Gastroesophageal sphincter (tissue), 4 donors: ENCODE measurements at regions not wholly inside any gene's neighbourhood (a gene's known extent, or its start where the extent isn't known, plus 50 kb on each side); places are given as distances from the start of the nearest gene placed in this dataset.
A peak's percentile ranks its signal among the peaks of the same experiment; 100 is the strongest.

ENCODE experiments used
- ATAC-seq: fragments of 150-250 bp; one replicate; pipeline ENCODE4 v1.9.1; 2016; ENCODE audit warnings: mild to moderate bottlenecking, moderate library complexity
- H3K27ac ChIP-seq, 4 donors: fragments of 200-600 bp; sonication (generic) in 3 of 4; 1 replicate in 3 of 4; 2 replicates in 1 of 4; pipeline ENCODE4 v1.5.1; 2016 to 2019
- H3K27me3 ChIP-seq: fragments of 200-600 bp; sonication (generic); one replicate; pipeline ENCODE4 v1.5.1; 2019
- H3K36me3 ChIP-seq, 2 donors: fragments of 200-600 bp; sonication (generic); one replicate each; pipeline ENCODE4 v1.5.1; 2019; ENCODE audit warnings: control low read depth in 1 of 2
- H3K4me1 ChIP-seq, 3 donors: fragments of 200-600 bp; sonication (generic); 1 replicate in 2 of 3; 2 replicates in 1 of 3; pipeline ENCODE4 v1.5.1; 2016 to 2019; ENCODE audit warnings: control low read depth in 2 of 3
- H3K4me3 ChIP-seq, 2 donors: fragments of 200-600 bp; sonication (generic); one replicate each; pipeline ENCODE4 v1.5.1; 2019; ENCODE audit warnings: mild to moderate bottlenecking in 1 of 2, moderate library complexity in 1 of 2
- H3K9me3 ChIP-seq, 3 donors: fragments of 200-600 bp; sonication (generic); one replicate each; pipeline ENCODE4 v1.5.1; 2017 to 2019; ENCODE audit warnings: control low read depth in 2 of 3
- EP300 ChIP-seq: sonication (generic); formaldehyde crosslinking; IDR thresholded peaks from one replicate; pipeline ENCODE4 v1.6.1; 2017; ENCODE audit warnings: antibody characterized with exemption, mild to moderate bottlenecking
- POLR2A ChIP-seq, 2 donors: fragments of 450-650 bp; IDR thresholded peaks; one replicate each; pipeline ENCODE4 v1.6.1; 2017; ENCODE audit warnings: antibody characterized with exemption in 2 of 2, mild to moderate bottlenecking in 2 of 2, moderate library complexity in 1 of 2
- POLR2AphosphoS5 ChIP-seq: sonication (generic); formaldehyde crosslinking; IDR thresholded peaks from one replicate; pipeline ENCODE4 v1.6.1; 2017; ENCODE audit warnings: antibody characterized with exemption
- WGBS, 2 donors: methylation state at CpG; one replicate each; pipeline ENCODE4 v1.1.5; 2018; ENCODE audit warnings: low coverage in 1 of 2; 5-methylcytosine and 5-hydroxymethylcytosine counted together
- TF ChIP-seq, protein P1 (sequence below), 4 experiments: fragments of 200-600 bp in 2 of 4; fragments of 450-650 bp in 2 of 4; sonication (generic) in 1 of 4; IDR thresholded peaks; one replicate each; pipeline ENCODE4 v1.5.1; 2017 to 2019; ENCODE audit warnings: antibody characterized with exemption in 4 of 4, mild to moderate bottlenecking in 2 of 4, moderate library complexity in 2 of 4

- H3K27ac ChIP-seq: peak overlapping the region in 1 of 4 donors; percentile 76
Measured at GRCh38 chr6:154592199-154592860, 81.8 kb upstream of the CNKSR3 start.

DNA sequence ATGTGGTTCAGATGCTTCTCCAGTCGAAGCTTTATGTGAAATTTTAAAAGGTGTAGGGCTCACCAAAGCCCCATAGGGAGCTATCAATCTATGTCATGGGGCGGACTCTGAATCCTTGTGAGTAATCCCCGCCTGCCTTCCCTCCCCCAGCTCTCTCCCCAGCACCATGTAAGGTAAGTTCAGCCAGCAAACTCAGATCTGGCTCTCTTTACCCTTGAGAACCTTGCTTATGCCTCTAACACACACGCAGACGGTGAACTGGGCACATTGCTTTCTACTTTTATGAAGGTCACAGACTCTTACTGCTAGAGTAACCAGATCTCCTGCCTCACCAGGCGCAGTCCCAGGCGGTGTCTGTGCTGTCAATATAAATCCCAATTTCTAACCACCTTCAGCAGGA lies 82.6 kb upstream of the CNKSR3 start:
- peak overlapping the region in 3 of 4 donors; percentile 37 to 76 (median 51) for H3K27ac ChIP-seq
- peaks cover 0 to 28% (median 0%) of the 10 kb centered on the region in 3 donors for H3K4me1 ChIP-seq
- H3K9me3 ChIP-seq: no peaks in the 10 kb centered on the region
- ATAC-seq: peak; percentile 80
- no peaks in the 10 kb centered on the region for H3K27me3 ChIP-seq
- WGBS, 2 donors: 48 to 51% methylated on average over 7 of the region's 7 CpGs
- no peak overlapping the region for H3K4me3 ChIP-seq
- H3K36me3 ChIP-seq: no peaks in the 10 kb centered on the region
- TF ChIP-seq POLR2AphosphoS5: peak; percentile 44
- TF ChIP-seq, protein P1, sequence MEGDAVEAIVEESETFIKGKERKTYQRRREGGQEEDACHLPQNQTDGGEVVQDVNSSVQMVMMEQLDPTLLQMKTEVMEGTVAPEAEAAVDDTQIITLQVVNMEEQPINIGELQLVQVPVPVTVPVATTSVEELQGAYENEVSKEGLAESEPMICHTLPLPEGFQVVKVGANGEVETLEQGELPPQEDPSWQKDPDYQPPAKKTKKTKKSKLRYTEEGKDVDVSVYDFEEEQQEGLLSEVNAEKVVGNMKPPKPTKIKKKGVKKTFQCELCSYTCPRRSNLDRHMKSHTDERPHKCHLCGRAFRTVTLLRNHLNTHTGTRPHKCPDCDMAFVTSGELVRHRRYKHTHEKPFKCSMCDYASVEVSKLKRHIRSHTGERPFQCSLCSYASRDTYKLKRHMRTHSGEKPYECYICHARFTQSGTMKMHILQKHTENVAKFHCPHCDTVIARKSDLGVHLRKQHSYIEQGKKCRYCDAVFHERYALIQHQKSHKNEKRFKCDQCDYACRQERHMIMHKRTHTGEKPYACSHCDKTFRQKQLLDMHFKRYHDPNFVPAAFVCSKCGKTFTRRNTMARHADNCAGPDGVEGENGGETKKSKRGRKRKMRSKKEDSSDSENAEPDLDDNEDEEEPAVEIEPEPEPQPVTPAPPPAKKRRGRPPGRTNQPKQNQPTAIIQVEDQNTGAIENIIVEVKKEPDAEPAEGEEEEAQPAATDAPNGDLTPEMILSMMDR (IDR thresholded peaks at IDR 0.05): no peak

More at GRCh38 chr6:154592199-154592860, 81.8 kb upstream of the CNKSR3 start:
- Histone ChIP-seq H3K9me3 (no peaks in the 10 kb centered on the region), H3K27me3 (no peaks in the 10 kb centered on the region), H3K4me3 (no peak overlapping the region), H3K36me3 (no peaks in the 10 kb centered on the region), H3K4me1 (peaks cover 0 to 20% (median 0%) of the 10 kb centered on the region in 3 donors)
- ATAC-seq: no peak
- TF ChIP-seq, protein P1 (IDR thresholded peaks at IDR 0.05): no peak
- TF ChIP-seq POLR2A (IDR thresholded peaks at IDR 0.05) (no peak), POLR2AphosphoS5 (no peak), EP300 (no peak)
- WGBS, 2 donors: 81 to 86% methylated on average over 7 to 10 of the region's 10 CpGs

- Histone ChIP-seq H3K27me3 (no peaks in the 10 kb centered on the region), H3K4me1 (peaks cover 0 to 31% (median 0%) of the 10 kb centered on the region in 3 donors), H3K36me3 (no peaks in the 10 kb centered on the region), H3K27ac (no peak overlapping the region), H3K9me3 (no peaks in the 10 kb centered on the region), H3K4me3 (no peak overlapping the region)
- TF ChIP-seq POLR2A (IDR thresholded peaks at IDR 0.05): no peak
- TF ChIP-seq, protein P1 (IDR thresholded peaks at IDR 0.05): no peak
- 91 to 100% methylated on average over 4 to 9 of the region's 9 CpGs for WGBS, 2 donors
- ATAC-seq: no peak
Measured at GRCh38 chr6:154594496-154595198, 84.2 kb upstream of the CNKSR3 start.

DNA sequence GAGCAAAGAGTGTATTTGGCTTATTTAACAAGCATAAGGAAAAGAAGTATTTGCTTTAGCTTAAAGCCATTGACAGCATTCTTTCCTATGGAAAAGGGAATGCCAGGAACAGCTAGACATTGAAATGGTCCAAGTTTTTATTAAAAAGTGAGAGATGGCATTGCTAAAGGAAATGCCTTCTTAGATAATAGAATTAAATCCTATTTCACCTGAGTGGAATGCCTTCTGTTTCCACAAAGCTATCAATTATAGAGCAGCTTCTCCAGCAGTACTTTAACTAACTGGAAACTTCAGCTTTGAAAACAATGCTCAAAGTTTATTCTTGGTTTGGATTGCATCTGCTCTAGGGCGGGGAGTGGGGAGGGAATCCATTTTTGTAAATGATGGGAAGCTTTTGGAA lies 85.1 kb upstream of the CNKSR3 start:
- no peak for ATAC-seq

More for the DNA sequence above, 85.1 kb upstream of the CNKSR3 start:
- H3K36me3 ChIP-seq: no peaks in the 10 kb centered on the region
- no peak overlapping the region for H3K4me3 ChIP-seq
- TF ChIP-seq, protein P1 (IDR thresholded peaks at IDR 0.05): no peak
- TF ChIP-seq POLR2A (IDR thresholded peaks at IDR 0.05): no peak
- H3K9me3 ChIP-seq: no peaks in the 10 kb centered on the region
- 40 to 64% methylated on average over 1 of the region's 1 CpG for WGBS, 2 donors
- H3K27me3 ChIP-seq: no peaks in the 10 kb centered on the region
- peaks cover 0 to 31% (median 0%) of the 10 kb centered on the region in 3 donors for H3K4me1 ChIP-seq
- no peak overlapping the region for H3K27ac ChIP-seq
